Ovary (tissue), 7 donors: ENCODE measurements at regions not wholly inside any gene's neighbourhood (a gene's known extent, or its start where the extent isn't known, plus 50 kb on each side); places are given as distances from the start of the nearest gene placed in this dataset.
A peak's percentile ranks its signal among the peaks of the same experiment; 100 is the strongest.

Experiments
- DNase-seq, 5 donors: peaks; one replicate each; pipeline ENCODE4 v3.0.0-alpha.2; 2019 to 2020
- H3K27ac ChIP-seq, 2 donors: fragments of 200-600 bp; one replicate each; pipeline versions ENCODE4 v1.5.1 to v1.8.0; 2019 to 2022
- H3K27me3 ChIP-seq: fragments of 200-600 bp; one replicate; pipeline ENCODE4 v1.8.0; 2022
- H3K36me3 ChIP-seq: fragments of 200-600 bp; sonication (generic); one replicate; pipeline ENCODE4 v1.5.1; 2019
- H3K4me1 ChIP-seq: one replicate; pipeline ENCODE4 v1.8.1; 2013; ENCODE audit warnings: mild to moderate bottlenecking, moderate library complexity; ENCODE audit not compliant: insufficient read depth
- H3K4me3 ChIP-seq: fragments of 200-600 bp; sonication (generic); one replicate; pipeline ENCODE4 v1.5.1; 2017
- H3K9me3 ChIP-seq, 2 donors: fragments of 200-600 bp in 1 of 2; sonication (generic) in 1 of 2; one replicate each; pipeline versions ENCODE4 v1.5.1 to v1.8.1; 2013 to 2019; ENCODE audit warnings: mild to moderate bottlenecking in 1 of 2, moderate library complexity in 1 of 2
- EP300 ChIP-seq: sonication (generic); formaldehyde crosslinking; IDR thresholded peaks from one replicate; pipeline ENCODE4 v1.6.1; 2017; ENCODE audit warnings: antibody characterized with exemption
- POLR2A ChIP-seq: fragments of 450-650 bp; IDR thresholded peaks from one replicate; pipeline ENCODE4 v1.6.1; 2017; ENCODE audit warnings: antibody characterized with exemption, mild to moderate bottlenecking, moderate library complexity
- WGBS, 3 donors: extraction: QIAGEN DNeasy Blood & Tissue Kit in 1 of 3; methylation state at CpG; one replicate each; pipeline versions ENCODE4 v1.1.5 to v1.1.7; 2013 to 2017; 5-methylcytosine and 5-hydroxymethylcytosine counted together
- intact Hi-C, 4 donors: fragments of 100-400 bp; cut with DNase I; formaldehyde crosslinking; loops; one replicate each; pipeline versions ENCODE4 v1.11.0 to v1.15.1; 2022 to 2023
- TF ChIP-seq, protein P1 (sequence below), 3 donors: fragments of 450-650 bp in 2 of 3; fragments of 200-600 bp in 1 of 3; IDR thresholded peaks; one replicate each; pipeline versions ENCODE4 v1.5.1 to v1.8.0; 2016 to 2022; ENCODE audit warnings: antibody characterized with exemption in 3 of 3, mild to moderate bottlenecking in 1 of 3
- donor health status: DM: no; HTN: no; CAD: no; lungs with moderate emphysema.
- donor health status: DM: no; HTN: no; CAD: no.
- donor health status: Bipolar disorder and iron deficiency.
- donor health status: DM: no; HTN: no; CAD: no.
- donor health status: DM: yes; HTN: yes; CAD: no.

DNA sequence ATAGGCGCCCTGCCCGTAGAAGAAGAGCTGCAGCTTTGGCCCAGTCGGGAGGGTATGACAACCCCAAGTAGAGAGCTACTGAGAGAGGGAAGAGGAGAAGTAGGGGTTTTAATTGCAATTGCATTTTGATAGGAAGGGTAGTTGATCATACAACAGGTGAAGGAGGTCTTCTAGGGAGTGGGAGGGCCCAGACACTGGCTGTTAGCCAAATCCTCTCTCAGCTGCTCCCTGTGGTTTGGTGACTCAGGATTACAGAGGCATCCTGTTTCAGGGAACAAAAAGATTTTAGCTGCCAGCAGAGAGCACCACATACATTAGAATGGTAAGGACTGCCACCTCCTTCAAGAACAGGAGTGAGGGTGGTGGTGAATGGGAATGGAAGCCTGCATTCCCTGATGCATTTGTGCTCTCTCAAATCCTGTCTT is 408.9 kb upstream of the THBS1 start:
- TF ChIP-seq, protein P1, sequence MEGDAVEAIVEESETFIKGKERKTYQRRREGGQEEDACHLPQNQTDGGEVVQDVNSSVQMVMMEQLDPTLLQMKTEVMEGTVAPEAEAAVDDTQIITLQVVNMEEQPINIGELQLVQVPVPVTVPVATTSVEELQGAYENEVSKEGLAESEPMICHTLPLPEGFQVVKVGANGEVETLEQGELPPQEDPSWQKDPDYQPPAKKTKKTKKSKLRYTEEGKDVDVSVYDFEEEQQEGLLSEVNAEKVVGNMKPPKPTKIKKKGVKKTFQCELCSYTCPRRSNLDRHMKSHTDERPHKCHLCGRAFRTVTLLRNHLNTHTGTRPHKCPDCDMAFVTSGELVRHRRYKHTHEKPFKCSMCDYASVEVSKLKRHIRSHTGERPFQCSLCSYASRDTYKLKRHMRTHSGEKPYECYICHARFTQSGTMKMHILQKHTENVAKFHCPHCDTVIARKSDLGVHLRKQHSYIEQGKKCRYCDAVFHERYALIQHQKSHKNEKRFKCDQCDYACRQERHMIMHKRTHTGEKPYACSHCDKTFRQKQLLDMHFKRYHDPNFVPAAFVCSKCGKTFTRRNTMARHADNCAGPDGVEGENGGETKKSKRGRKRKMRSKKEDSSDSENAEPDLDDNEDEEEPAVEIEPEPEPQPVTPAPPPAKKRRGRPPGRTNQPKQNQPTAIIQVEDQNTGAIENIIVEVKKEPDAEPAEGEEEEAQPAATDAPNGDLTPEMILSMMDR (IDR thresholded peaks at IDR 0.05), result peak in 2 of 3 donors; percentile 32 to 40
- TF ChIP-seq POLR2A, result no peak
- peaks cover 11% of the 10 kb centered on the region for H3K4me1 ChIP-seq
- H3K4me3 ChIP-seq, result no peak overlapping the region
- no peaks in the 10 kb centered on the region for H3K27me3 ChIP-seq
- intact Hi-C loops, result loop anchor here in 2 of 4 donors (2.0 to 10.0 kb wide), 3 partner anchors 183 to 413 kb away; partner anchors contain the start of gene THBS1 (in 2 of the 2)
- no peaks in the 10 kb centered on the region for H3K9me3 ChIP-seq
- WGBS, 3 donors, result 66 to 83% (median 75%) methylated on average over 3 of the region's 3 CpGs
- H3K36me3 ChIP-seq, result no peaks in the 10 kb centered on the region
- DNase-seq, result peak; percentile 56 to 78 (median 67)
- peak overlapping the region in 1 of 2 donors; percentile 27 for H3K27ac ChIP-seq

DNA sequence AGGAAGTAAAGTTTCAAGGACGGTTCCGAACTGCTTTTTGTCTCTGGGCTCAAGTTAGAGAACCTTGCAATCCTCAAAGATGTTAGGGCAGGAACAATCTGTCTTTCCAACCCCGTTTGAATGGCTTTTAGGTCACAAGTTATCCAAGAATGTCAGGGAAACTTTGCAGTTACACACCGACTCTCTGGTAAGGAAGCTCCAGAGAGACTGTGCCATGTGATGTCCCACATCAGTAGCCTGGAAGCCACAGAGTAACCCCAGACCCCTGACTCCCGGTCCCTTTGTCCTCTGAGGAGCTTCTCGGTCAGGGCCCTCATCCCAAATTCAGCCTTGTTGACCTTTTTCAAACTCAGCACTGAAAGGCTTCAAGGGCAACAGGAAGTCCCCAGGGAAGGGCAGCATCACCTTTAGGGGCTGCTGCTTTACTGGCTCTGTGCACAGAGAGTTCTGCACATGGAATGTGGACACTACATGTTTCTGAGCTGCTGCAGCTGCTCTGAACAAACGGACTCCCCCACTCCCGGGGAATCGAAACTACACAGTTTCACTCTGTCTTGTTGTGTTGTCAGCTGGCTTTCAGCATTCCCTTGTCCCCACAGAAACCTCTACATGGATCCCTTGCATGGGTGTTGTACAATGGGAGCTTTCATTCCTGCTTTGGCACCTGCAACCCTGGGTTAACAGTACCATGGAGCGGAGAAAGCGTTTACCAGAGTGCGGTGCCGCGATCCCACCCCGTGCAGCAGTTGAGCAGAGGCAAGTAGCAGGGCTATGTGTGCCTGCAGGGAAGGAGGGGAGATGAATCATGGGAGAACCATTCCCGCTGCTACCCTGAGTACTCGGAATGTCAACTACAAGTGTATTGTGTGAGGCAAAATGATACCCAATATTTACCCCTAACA is 408.2 kb upstream of the THBS1 start:
- Histone ChIP-seq H3K36me3 (no peaks in the 10 kb centered on the region), H3K9me3 (no peaks in the 10 kb centered on the region), H3K27ac (peak overlapping the region in 1 of 2 donors; percentile 27), H3K27me3 (no peaks in the 10 kb centered on the region), H3K4me3 (peak overlapping the region; percentile 18), H3K4me1 (peaks cover 10% of the 10 kb centered on the region)
- TF ChIP-seq EP300 (no peak), POLR2A (no peak)
- TF ChIP-seq, protein P1 (IDR thresholded peaks at IDR 0.05), result no peak
- intact Hi-C loops, result loop anchor here in 2 of 4 donors (2.0 to 10.0 kb wide), 3 partner anchors 182 to 412 kb away; partner anchors contain the start of gene THBS1 (in 2 of the 2)
- 26 to 34% (median 33%) methylated on average over 17 of the region's 17 CpGs for WGBS, 3 donors
- peak; percentile 46 to 61 (median 50) for DNase-seq

DNA sequence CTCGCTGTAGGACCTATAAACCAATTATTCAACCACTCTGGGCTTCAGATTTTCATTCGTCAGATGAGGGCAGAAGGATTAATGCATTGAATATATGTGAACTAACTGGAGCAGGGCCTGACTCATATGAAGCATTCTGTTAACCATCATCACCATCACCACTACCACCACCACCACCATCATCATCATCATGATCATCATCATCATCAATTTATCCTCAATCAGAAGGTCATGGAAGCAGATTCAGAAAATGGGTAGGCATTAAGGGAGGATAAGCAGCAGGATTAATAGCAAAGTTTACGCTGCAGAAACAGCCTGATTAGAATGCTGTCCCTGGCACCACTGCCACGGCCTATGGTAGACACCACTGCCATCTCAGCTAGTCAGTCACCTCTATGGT is 407.5 kb upstream of the THBS1 start:
- no peaks in the 10 kb centered on the region for H3K36me3 ChIP-seq
- intact Hi-C loops, result loop anchor here in 2 of 4 donors (2.0 to 10.0 kb wide), 3 partner anchors 181 to 411 kb away; partner anchors contain the start of gene THBS1 (in 2 of the 2)
- no peak for TF ChIP-seq EP300
- no peak for TF ChIP-seq POLR2A
- TF ChIP-seq, protein P1 (IDR thresholded peaks at IDR 0.05), result no peak
- no peak for DNase-seq
- WGBS, 3 donors, result 86 to 90% (median 86%) methylated on average over 4 of the region's 4 CpGs
- H3K27me3 ChIP-seq, result no peaks in the 10 kb centered on the region
- H3K27ac ChIP-seq, result peak overlapping the region in 1 of 2 donors; percentile 26
- no peak overlapping the region for H3K4me3 ChIP-seq
- H3K9me3 ChIP-seq, result no peaks in the 10 kb centered on the region
- peaks cover 7% of the 10 kb centered on the region for H3K4me1 ChIP-seq

DNA sequence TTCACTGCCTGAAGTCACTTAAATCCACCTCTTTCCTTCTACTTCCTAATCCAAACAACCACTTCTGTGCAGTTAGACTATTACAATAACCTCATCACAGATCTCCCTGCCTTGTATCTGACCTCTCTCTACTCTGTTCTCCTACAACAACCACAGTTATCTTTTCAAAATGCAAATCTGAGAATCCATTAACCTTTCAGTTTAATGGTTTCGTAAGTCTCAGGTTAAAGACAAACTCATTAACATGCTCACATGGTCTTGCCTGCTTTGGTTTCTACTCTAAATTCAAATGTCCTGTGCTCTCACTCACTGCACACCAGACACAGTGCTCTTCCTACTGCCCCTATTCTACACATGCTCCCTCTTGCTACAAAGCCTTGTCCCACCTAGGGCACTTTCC is 406.5 kb upstream of the THBS1 start:
- H3K27ac ChIP-seq, result no peak overlapping the region
- TF ChIP-seq EP300 (no peak), POLR2A (no peak)
- TF ChIP-seq, protein P1 (IDR thresholded peaks at IDR 0.05), result no peak
- H3K27me3 ChIP-seq, result no peaks in the 10 kb centered on the region
- WGBS, 3 donors, result 98 to 99% (median 98%) methylated on average over 1 of the region's 1 CpG
- H3K36me3 ChIP-seq, result no peaks in the 10 kb centered on the region
- no peaks in the 10 kb centered on the region for H3K9me3 ChIP-seq
- intact Hi-C loops, result loop anchor here in 2 of 4 donors (10.0 kb wide), 2 partner anchors 180 to 410 kb away; partner anchors contain the start of gene THBS1 (in 1 of the 2)
- DNase-seq, result no peak
- H3K4me1 ChIP-seq, result peaks cover 7% of the 10 kb centered on the region
- H3K4me3 ChIP-seq, result no peak overlapping the region
